HFFc6 (cell line): ENCODE measurements at regions not wholly inside any gene's neighbourhood (a gene's known extent, or its start where the extent isn't known, plus 50 kb on each side); places are given as distances from the start of the nearest gene placed in this dataset.
A peak's percentile ranks its signal among the peaks of the same experiment; 100 is the strongest.

Experiments
- DNase-seq: peaks from one replicate; pipeline ENCODE4 v3.0.0-alpha.2; 2018
- H3K27ac Mint-ChIP-seq: 2 replicates; pipeline ENCODE4 v1.8.0; 2020; ENCODE audit warnings: mild to moderate bottlenecking, mixed read lengths
- H3K27me3 Mint-ChIP-seq: 2 replicates; pipeline ENCODE4 v1.8.0; 2021; ENCODE audit warnings: mild to moderate bottlenecking, moderate library complexity, mixed read lengths; ENCODE audit not compliant: insufficient read depth
- H3K36me3 Mint-ChIP-seq: 2 replicates; pipeline ENCODE4 v1.8.0; 2021; ENCODE audit warnings: low read depth, mixed read lengths
- H3K4me1 Mint-ChIP-seq: 2 replicates; pipeline ENCODE4 v1.8.0; 2020; ENCODE audit warnings: low read depth, mixed read lengths
- H3K4me3 Mint-ChIP-seq: 2 replicates; pipeline ENCODE4 v1.8.0; 2020; ENCODE audit warnings: mild to moderate bottlenecking, moderate library complexity, mixed read lengths
- H3K9me3 Mint-ChIP-seq: 2 replicates; pipeline ENCODE4 v1.8.0; 2020; ENCODE audit warnings: mild to moderate bottlenecking, mixed read lengths
- TF ChIP-seq, protein P1 (sequence below): fragments of 200-600 bp; sonication (generic); IDR thresholded peaks from 2 replicates; pipeline ENCODE4 v1.5.0; 2021; ENCODE audit warnings: antibody characterized with exemption, mild to moderate bottlenecking

DNA sequence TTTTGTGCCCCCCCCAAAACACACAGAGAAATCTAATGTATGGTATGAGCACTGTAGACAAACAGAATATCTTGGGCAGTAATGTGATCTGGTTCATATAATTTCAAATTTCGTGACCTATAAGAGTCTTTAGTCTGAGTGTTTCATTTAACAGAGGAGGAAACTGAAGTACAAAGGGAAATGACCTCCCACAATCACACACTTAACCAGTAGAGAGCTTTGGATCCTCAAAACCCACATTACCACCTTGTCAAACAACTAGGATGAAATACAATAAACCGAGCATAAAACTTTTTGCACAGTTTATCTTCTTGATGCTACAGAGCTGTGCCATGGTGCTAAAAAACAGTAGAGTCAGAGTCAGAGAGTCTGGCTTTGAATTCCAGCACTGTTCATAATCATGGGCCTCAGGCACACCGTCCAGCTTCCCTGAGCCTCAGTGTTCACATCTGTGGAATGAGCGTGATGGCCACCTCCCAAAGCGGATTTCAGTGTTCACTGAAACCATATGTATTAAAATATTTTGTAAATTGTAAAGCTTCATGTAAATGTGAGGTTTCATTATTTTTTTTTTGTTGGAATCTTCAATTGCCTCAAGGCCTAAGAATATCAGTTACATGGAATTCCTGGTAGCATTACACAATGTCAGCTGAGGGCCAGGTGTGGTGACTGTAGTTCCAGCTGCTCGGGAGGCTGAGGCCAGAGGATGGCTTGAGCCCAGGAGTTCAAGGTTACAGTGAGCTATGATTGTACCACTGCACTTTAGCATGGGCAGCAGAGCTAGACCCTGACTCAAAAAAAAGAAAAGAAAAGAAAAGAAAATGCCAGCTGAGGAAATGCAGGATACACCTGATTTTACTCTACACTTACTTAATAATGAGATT is 126.4 kb upstream of the FRY start:
- Mint-ChIP-seq H3K4me1 (no peaks in the 10 kb centered on the region), H3K9me3 (no peaks in the 10 kb centered on the region), H3K27ac (no peak overlapping the region), H3K27me3 (peaks cover 17% of the 10 kb centered on the region), H3K36me3 (no peaks in the 10 kb centered on the region), H3K4me3 (no peak overlapping the region)
- no peak for DNase-seq
- TF ChIP-seq, protein P1, sequence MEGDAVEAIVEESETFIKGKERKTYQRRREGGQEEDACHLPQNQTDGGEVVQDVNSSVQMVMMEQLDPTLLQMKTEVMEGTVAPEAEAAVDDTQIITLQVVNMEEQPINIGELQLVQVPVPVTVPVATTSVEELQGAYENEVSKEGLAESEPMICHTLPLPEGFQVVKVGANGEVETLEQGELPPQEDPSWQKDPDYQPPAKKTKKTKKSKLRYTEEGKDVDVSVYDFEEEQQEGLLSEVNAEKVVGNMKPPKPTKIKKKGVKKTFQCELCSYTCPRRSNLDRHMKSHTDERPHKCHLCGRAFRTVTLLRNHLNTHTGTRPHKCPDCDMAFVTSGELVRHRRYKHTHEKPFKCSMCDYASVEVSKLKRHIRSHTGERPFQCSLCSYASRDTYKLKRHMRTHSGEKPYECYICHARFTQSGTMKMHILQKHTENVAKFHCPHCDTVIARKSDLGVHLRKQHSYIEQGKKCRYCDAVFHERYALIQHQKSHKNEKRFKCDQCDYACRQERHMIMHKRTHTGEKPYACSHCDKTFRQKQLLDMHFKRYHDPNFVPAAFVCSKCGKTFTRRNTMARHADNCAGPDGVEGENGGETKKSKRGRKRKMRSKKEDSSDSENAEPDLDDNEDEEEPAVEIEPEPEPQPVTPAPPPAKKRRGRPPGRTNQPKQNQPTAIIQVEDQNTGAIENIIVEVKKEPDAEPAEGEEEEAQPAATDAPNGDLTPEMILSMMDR: no peak

DNA sequence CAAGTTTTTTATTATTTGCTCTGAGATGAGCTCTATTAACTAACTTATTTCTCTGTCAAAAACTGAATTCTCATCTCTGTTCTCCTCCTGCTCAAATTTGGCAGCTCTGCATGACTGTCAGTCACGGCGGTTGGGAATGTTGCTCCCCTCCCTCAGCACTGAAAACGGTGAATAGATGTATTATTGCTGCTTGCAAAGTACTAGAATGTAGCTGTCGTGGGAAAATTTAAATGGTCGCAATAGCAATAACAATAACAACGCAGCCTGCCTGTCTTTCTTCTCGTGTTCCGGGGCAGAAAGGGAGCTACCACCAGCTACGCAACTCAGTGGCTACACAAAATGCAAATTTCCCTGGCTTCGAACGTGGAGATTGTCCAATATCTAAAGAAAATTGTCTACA is 125.6 kb upstream of the FRY start:
- no peaks in the 10 kb centered on the region for H3K36me3 Mint-ChIP-seq
- peaks cover 15% of the 10 kb centered on the region for H3K27me3 Mint-ChIP-seq
- no peak for DNase-seq
- H3K27ac Mint-ChIP-seq: no peak overlapping the region
- TF ChIP-seq, protein P1: no peak
- H3K4me1 Mint-ChIP-seq: no peaks in the 10 kb centered on the region
- H3K9me3 Mint-ChIP-seq: no peaks in the 10 kb centered on the region
- no peak overlapping the region for H3K4me3 Mint-ChIP-seq

DNA sequence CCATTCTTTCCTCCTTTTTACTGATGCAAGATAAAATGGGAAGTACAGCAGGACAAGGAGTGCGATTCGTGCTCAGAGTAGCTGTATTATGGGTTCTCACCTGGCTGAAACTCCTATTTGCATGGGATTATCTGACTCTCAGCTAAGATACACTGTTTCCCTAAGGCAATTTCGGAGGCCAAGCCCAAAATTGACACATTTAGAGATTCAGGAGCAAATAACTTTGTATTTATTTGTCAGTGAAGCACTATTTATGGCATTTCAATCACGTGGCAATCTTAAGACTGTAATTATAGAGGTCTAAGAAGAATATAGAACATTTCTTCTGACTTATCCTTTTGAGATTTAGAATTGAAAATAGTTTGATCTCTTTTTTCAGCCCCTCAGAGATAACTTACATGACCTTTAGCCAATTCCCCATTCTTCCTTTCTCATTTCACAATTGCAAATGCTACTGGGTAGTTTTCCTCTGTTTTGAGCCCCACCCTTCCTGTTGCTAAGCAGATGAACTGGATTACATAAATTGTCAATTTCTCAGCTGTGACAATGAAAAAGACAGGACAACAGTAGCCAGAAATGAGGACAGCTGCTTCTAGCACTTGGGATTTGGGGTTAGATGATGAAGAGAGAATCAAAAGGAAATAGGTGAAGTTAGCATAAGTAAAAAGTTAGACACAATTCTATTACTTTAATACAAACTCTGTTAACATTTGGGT is 122.7 kb upstream of the FRY start:
- H3K36me3 Mint-ChIP-seq: no peaks in the 10 kb centered on the region
- H3K4me3 Mint-ChIP-seq: no peak overlapping the region
- peaks cover 16% of the 10 kb centered on the region for H3K27me3 Mint-ChIP-seq
- TF ChIP-seq, protein P1: no peak
- no peak for DNase-seq
- H3K9me3 Mint-ChIP-seq: no peaks in the 10 kb centered on the region
- H3K4me1 Mint-ChIP-seq: no peaks in the 10 kb centered on the region
- no peak overlapping the region for H3K27ac Mint-ChIP-seq

DNA sequence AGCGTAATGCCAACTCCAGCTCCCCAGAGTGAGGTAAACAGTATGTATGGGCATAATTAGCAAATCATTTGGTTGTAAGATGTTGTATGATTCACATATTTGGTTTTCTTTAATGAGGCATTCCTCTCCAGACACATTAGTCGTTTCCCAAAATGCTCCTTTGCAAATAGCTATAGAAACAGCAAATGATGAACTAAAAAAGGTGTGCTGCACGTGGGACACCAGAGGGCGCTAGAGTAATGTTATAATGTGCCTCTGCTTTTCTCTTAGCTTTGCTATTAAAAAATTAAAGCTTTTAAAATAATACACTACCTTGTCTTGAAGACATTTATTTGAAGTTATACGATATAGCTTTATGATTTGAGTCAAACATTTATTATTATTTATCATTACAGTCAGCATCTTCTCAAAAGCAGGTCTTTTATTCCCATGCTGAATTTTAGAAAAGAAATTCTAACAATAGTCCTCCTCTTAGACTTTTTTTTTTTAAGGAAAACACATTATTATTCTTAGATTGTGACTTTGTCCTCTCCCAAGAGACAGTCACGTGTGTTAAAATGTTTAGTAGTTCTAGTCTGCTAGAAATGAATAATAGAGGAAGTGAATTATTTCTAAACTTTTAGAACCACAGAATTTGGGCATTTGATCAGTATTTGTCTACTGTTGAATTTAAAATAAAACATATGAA is 121.6 kb upstream of the FRY start:
- TF ChIP-seq, protein P1: peak; percentile 97
- peak; percentile 63 for DNase-seq
- Mint-ChIP-seq H3K4me3 (no peak overlapping the region), H3K4me1 (no peaks in the 10 kb centered on the region), H3K27me3 (peaks cover 17% of the 10 kb centered on the region), H3K27ac (no peak overlapping the region), H3K9me3 (no peaks in the 10 kb centered on the region), H3K36me3 (no peaks in the 10 kb centered on the region)

DNA sequence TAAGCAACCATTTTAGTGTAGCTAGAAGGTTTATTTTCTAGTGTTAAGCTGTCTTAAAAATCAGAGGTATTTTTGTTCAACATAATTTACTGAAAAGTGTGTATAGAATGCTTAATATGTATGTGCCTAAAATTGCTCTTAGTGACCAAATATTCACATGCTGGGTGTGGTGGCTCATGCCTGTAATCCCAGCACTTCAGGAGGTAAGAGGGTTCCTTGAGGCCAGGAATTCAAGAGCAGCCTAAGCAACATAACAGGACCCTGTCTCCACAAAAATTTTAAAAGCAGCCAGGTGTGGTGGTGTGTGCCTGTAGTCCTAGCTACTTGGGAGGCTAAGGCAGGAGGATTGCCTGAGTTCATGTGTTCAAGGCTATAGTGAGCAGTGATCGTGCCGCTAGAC is 120.9 kb upstream of the FRY start:
- H3K36me3 Mint-ChIP-seq: no peaks in the 10 kb centered on the region
- H3K27me3 Mint-ChIP-seq: peaks cover 11% of the 10 kb centered on the region

More for the DNA sequence above, 120.9 kb upstream of the FRY start:
- no peaks in the 10 kb centered on the region for H3K9me3 Mint-ChIP-seq
- H3K4me3 Mint-ChIP-seq: no peak overlapping the region
- H3K4me1 Mint-ChIP-seq: no peaks in the 10 kb centered on the region
- no peak overlapping the region for H3K27ac Mint-ChIP-seq
- DNase-seq: no peak
- TF ChIP-seq, protein P1: no peak
